ENCODE measurements at regions not wholly inside any gene's neighbourhood (a gene's known extent, or its start where the extent isn't known, plus 50 kb on each side); places are given as distances from the start of the nearest gene placed in this dataset.

DNA sequence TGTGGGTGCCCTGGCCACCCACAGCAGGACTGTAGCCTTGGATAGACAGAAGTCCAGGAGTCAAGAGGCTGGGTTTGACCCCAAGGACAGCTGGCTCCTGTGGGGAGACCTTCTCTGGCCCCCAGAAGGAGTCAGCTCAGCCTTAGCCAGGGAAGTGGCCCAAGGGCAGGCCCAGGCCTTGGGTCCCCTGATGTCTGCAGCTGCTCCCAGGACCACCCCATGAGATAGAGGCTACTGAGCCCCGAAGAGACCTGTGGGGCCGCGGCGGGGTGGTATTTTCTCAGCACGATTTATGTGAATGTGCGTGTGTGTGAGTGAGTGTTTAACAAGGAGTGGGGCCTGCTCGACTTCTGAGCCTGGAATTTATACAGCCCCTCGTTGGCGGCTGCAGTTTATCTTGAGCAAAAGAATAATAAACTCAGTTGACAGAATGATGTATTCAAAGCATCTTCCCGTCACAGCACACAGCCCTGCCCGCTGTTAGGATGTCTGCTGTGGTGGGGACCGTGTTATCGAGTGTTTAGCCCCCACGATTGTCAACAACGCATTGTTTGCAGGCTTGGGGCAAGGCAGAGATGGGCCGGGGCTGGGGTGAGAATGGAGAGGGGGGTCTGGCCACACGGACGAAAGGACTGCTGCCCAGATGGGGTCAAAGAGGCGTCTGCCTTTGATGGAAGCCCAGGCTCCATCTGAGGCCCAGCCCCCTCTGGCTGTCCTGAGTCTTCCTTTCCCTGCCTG lies 163.3 kb downstream of the VEGFA start:
- Histone ChIP-seq H3K9me3 (replicated peaks; ENCODE audit: control insufficient read depth, insufficient read depth, low read length) (no peaks in the 10 kb centered on the region), H3K27ac (ENCODE audit: insufficient read depth, low read depth, low read length) (no peak overlapping the region), H3K4me2 (ENCODE audit: insufficient read depth, low read length) (no peak overlapping the region), H3K9ac (replicated peaks; ENCODE audit: extremely low read depth, insufficient read depth, low read length) (no peak overlapping the region), H3K27me3 (ENCODE audit: control insufficient read depth in 2 of 2, insufficient read depth in 2 of 2, low read length in 2 of 2) (no peaks in the 10 kb centered on the region), H3K4me1 (ENCODE audit: control insufficient read depth, extremely low read depth, insufficient read depth, low read length) (peaks cover 6% of the 10 kb centered on the region), H3K4me3 (replicated peaks in 1 of 3; ENCODE audit: insufficient read depth in 1 of 3, low read depth in 1 of 3, low read length in 3 of 3) (no peak overlapping the region), H3K9me1 (replicated peaks; ENCODE audit: control insufficient read depth, extremely low read depth, insufficient read depth, low read length) (no peaks in the 10 kb centered on the region), H4K20me1 (replicated peaks; ENCODE audit: control insufficient read depth, extremely low read depth, insufficient read depth, low read length) (no peaks in the 10 kb centered on the region), H3K79me2 (ENCODE audit: control insufficient read depth, insufficient read depth, low read length) (no peaks in the 10 kb centered on the region), H3K36me3 (ENCODE audit: control insufficient read depth in 2 of 2, extremely low read depth in 1 of 2, insufficient read depth in 2 of 2, low read length in 2 of 2) (no peaks in the 10 kb centered on the region), H2AFZ (ENCODE audit: low read depth, low read length) (peak overlapping the region; percentile 23)
- POLR2A ChIA-PET, result no interaction called here
- CTCF ChIA-PET, result interaction anchor here (1.1 kb wide), 1 partner anchor 146 kb away, joined by 3 read pairs; no protein-coding TSS in a partner anchor
- BruUV-seq (replicated peaks), result no TSS peak
- no peak for TF ChIP-seq POLR2A (IDR thresholded peaks at IDR 0.05; ENCODE audit: low read depth, low read length)
- TF ChIP-seq, protein P1, sequence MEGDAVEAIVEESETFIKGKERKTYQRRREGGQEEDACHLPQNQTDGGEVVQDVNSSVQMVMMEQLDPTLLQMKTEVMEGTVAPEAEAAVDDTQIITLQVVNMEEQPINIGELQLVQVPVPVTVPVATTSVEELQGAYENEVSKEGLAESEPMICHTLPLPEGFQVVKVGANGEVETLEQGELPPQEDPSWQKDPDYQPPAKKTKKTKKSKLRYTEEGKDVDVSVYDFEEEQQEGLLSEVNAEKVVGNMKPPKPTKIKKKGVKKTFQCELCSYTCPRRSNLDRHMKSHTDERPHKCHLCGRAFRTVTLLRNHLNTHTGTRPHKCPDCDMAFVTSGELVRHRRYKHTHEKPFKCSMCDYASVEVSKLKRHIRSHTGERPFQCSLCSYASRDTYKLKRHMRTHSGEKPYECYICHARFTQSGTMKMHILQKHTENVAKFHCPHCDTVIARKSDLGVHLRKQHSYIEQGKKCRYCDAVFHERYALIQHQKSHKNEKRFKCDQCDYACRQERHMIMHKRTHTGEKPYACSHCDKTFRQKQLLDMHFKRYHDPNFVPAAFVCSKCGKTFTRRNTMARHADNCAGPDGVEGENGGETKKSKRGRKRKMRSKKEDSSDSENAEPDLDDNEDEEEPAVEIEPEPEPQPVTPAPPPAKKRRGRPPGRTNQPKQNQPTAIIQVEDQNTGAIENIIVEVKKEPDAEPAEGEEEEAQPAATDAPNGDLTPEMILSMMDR (IDR thresholded peaks at IDR 0.05; ENCODE audit: extremely low read depth in 1 of 2, insufficient read depth in 1 of 2, low read depth in 1 of 2, low read length in 2 of 2), result no peak
- TF ChIP-seq FOS (IDR thresholded peaks at IDR 0.05; ENCODE audit: borderline replicate concordance, insufficient read depth, low read length), result no peak
- no peak for TF ChIP-seq EZH2 (IDR thresholded peaks at IDR 0.05; ENCODE audit: borderline replicate concordance, low read depth, low read length, severe bottlenecking)
- no peak for TF ChIP-seq MYC (IDR thresholded peaks at IDR 0.05; ENCODE audit: low read depth, low read length)
- no peak for TF ChIP-seq POLR2AphosphoS5 (IDR thresholded peaks at IDR 0.05; ENCODE audit: insufficient read depth, low read depth, low read length)
- TF ChIP-seq GATA2 (IDR thresholded peaks at IDR 0.05; ENCODE audit: insufficient read depth, insufficient read length, low read depth, low read length), result no peak
- TF ChIP-seq, protein P2, sequence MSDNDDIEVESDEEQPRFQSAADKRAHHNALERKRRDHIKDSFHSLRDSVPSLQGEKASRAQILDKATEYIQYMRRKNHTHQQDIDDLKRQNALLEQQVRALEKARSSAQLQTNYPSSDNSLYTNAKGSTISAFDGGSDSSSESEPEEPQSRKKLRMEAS (IDR thresholded peaks at IDR 0.05; ENCODE audit: insufficient read depth, insufficient read length), result no peak
- TF ChIP-seq JUN (IDR thresholded peaks at IDR 0.05; ENCODE audit: borderline replicate concordance, insufficient read depth, insufficient read length, low read depth), result no peak
- DNase-seq (ENCODE audit: low read depth, low spot score) (no peak), FAIRE-seq (no peak)
- dilution Hi-C loops (cut with MboI; ENCODE audit: extremely low pct_ligation_motif_present, low sequenced_read_pairs), result no loop called here
- intact Hi-C loops (cut with micrococcal nuclease), result no loop called here

All from endothelial cell of umbilical vein (primary cell).